Lower leg skin (tissue), 4 donors: ENCODE measurements at regions not wholly inside any gene's neighbourhood (a gene's known extent, or its start where the extent isn't known, plus 50 kb on each side); places are given as distances from the start of the nearest gene placed in this dataset.

Source experiments
- DNase-seq, 2 donors: peaks; one replicate each; pipeline ENCODE4 v3.0.0-alpha.2; 2019; ENCODE audit warnings: low spot score in 2 of 2
- H3K4me3 ChIP-seq: fragments of 200-600 bp; sonication (generic); 2 replicates; pipeline ENCODE4 v1.5.1; 2017; ENCODE audit warnings: mild to moderate bottlenecking, low read depth; ENCODE audit not compliant: poor library complexity, severe bottlenecking
- CTCF ChIP-seq, 3 donors: fragments of 450-650 bp; IDR thresholded peaks; one replicate each; pipeline ENCODE4 v1.5.1; 2016; ENCODE audit warnings: antibody characterized with exemption in 3 of 3, mild to moderate bottlenecking in 3 of 3, moderate library complexity in 2 of 3
- POLR2A ChIP-seq, 2 donors: fragments of 450-650 bp; IDR thresholded peaks; one replicate each; pipeline ENCODE4 v1.6.1; 2016 to 2017; ENCODE audit warnings: antibody characterized with exemption in 2 of 2, mild to moderate bottlenecking in 1 of 2, moderate library complexity in 1 of 2
- WGBS, 2 donors: methylation state at CpG; one replicate each; pipeline ENCODE4 v1.1.5; 2018; 5-methylcytosine and 5-hydroxymethylcytosine counted together
- intact Hi-C: fragments of 100-400 bp; cut with DNase I; formaldehyde crosslinking; loops from one replicate; pipeline ENCODE4 v1.15.0; 2023; ENCODE audit warnings: low total_unique reads

GRCh38 chr3:14262867-14263266 is 84.2 kb downstream of the LSM3 start:
- no peak for DNase-seq
- no peak overlapping the region for H3K4me3 ChIP-seq
- TF ChIP-seq CTCF (IDR thresholded peaks at IDR 0.05) (no peak), POLR2A (IDR thresholded peaks at IDR 0.05) (no peak)
- intact Hi-C loops = loop anchor here (5.0 kb wide), 1 partner anchor 204 kb away; no protein-coding TSS in a partner anchor
- 78 to 84% methylated on average over 3 of the region's 3 CpGs for WGBS, 2 donors

- H3K4me3 ChIP-seq = no peak overlapping the region
- DNase-seq = no peak
- TF ChIP-seq POLR2A (IDR thresholded peaks at IDR 0.05) = no peak
- TF ChIP-seq CTCF (IDR thresholded peaks at IDR 0.05) = no peak
- intact Hi-C loops = loop anchor here (5.0 kb wide), 1 partner anchor 204 kb away; no protein-coding TSS in a partner anchor
- WGBS, 2 donors = 91 to 96% methylated on average over 9 of the region's 9 CpGs
Measured at GRCh38 chr3:14263317-14264005, 84.8 kb downstream of the LSM3 start.

DNA sequence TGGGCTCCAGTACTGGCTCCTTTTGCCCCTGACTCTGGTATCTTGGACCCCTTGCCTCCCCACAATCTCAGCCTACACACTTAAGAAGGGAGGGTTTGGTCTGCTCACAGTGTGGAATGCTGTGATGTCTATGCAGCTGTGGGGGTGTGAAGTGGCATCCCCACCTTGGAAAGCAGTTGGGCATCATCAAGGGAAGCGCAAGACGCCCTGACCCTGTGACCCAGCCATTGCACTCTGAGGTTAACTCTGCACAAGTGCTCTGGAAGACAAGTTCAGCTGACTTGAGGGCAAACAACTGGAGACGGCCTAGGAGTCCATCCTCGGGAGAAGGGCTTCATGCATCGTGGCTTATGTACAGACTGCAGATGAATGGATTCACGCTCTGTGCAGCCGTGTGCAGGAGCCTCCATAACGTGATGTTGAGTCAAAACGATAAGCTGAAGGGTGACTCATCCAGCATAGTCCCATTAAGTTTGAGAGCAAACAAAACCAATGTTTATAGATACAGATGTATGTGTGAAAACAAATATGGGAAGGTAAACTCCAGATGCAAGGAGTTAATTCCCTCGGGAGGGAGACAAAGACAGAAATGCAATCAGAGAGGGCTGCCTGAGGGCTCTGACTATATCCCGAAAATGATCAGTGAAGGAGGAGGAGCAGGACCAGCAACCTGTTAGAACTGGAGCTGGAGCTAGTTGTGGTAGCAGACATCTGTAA is 86.8 kb downstream of the LSM3 start:
- TF ChIP-seq POLR2A (IDR thresholded peaks at IDR 0.05) (no peak), CTCF (IDR thresholded peaks at IDR 0.05) (no peak)
- 47 to 68% methylated on average over 11 of the region's 11 CpGs for WGBS, 2 donors
- intact Hi-C loops = loop anchor here (5.0 kb wide), 1 partner anchor 192 kb away; no protein-coding TSS in a partner anchor
- DNase-seq = no peak
- no peak overlapping the region for H3K4me3 ChIP-seq

GRCh38 chr3:14266361-14266760 is 87.7 kb downstream of the LSM3 start:
- DNase-seq = no peak
- intact Hi-C loops = loop anchor here (5.0 kb wide), 1 partner anchor 191 kb away; no protein-coding TSS in a partner anchor
- H3K4me3 ChIP-seq = no peak overlapping the region
- WGBS, 2 donors = 44 to 62% methylated on average over 12 of the region's 12 CpGs
- no peak for TF ChIP-seq POLR2A (IDR thresholded peaks at IDR 0.05)
- no peak for TF ChIP-seq CTCF (IDR thresholded peaks at IDR 0.05)

GRCh38 chr3:14267976-14268375 is 89.4 kb downstream of the LSM3 start:
- intact Hi-C loops = loop anchor here (5.0 kb wide), 1 partner anchor 189 kb away; no protein-coding TSS in a partner anchor

More at GRCh38 chr3:14267976-14268375, 89.4 kb downstream of the LSM3 start:
- TF ChIP-seq CTCF (IDR thresholded peaks at IDR 0.05) (no peak), POLR2A (IDR thresholded peaks at IDR 0.05) (no peak)
- WGBS, 2 donors = 56 to 63% methylated on average over 5 of the region's 5 CpGs
- no peak overlapping the region for H3K4me3 ChIP-seq
- DNase-seq = no peak
